GM19397 (cell line): ENCODE measurements at regions not wholly inside any gene's neighbourhood (a gene's known extent, or its start where the extent isn't known, plus 50 kb on each side); places are given as distances from the start of the nearest gene placed in this dataset.
"Not testable (repeated sequence)": the region's sequence is repeated elsewhere in the genome, so short reads cannot be mapped to it uniquely, and the experiment has no call there.

Experiments used
- ATAC-seq: cut with Tn5 transposase; IDR thresholded peaks from one replicate; pipeline ENCODE4 v1.9.1; 2021; ENCODE audit warnings: mild to moderate bottlenecking, moderate library complexity; ENCODE audit not compliant: unreplicated experiment

DNA sequence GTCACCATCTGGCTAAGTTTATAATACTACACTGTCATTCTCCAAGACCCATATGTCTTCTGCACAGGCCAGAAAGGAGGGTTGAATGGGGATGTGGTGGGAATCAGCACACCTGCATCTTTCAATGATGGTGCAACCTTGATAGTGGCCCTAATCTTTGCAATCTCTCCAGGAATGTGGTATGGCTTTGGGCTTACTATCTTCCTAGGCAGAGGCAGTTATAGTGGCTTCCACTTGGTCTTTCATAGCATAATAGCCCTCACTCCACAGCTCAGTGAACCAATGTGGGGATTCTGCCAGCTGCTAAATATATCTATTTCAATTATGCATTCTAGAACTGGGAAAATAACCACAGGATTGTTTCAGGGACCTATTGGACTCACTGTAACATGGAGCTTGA is 61.8 kb upstream of the ATP2B1 start:
- no peak for ATAC-seq

DNA sequence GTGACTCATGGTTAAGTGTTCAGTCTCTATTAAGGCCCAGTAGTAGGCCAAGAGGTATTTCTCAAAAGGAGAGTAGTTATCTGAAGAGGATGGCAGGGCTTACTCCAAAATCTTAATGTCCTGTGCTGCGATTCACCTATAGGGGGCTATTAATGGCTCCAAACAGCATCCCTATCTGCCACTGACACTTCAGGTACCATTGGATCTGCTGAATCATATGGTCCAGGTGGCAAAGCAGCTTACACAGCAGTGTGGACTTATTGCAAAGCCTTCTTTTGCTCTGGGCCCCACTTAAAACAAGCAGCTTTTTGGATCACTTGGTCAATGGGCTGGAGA is 60.8 kb upstream of the ATP2B1 start:
- ATAC-seq, result no peak

DNA sequence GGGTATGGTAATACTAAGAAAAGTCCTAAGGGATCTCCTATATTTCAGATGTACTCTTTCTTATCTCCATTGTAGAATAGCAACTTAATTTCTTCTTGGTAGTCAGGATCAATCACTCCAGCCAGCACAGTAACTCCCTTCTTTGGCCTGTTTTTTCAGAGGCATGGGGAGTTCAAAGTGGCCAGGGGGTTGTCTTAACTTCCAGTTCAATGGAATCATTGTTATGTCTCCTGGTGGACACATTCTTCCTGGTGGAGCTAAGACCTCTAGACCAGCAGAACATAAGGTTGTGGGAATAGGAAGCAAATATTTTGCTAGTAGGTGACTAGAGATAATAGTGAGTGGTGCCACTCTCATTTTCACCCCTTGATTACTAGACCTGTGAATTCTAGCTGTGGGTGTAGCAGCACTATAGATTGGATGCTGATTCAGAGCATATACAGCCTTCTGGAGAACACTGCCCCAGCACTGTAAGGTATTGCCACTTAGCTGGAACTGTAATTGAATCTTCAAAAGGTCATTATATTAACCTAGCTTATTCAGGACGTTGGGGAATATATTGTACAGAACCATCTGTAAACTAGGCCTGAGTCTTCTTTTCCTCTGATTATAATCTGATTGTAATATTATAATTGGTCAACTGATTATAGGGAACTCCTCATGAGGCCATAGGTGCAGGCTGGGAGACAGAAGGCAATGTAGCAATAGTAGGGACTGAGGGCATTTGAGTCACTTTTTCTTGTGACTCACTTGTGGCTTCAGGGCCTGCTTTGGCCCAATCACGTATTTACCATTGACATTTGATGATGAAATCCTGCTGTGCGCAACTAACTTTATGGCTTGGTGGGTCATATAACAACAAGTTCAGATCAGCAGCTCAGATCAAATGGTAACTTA is 60.2 kb upstream of the ATP2B1 start:
- ATAC-seq, result no peak

DNA sequence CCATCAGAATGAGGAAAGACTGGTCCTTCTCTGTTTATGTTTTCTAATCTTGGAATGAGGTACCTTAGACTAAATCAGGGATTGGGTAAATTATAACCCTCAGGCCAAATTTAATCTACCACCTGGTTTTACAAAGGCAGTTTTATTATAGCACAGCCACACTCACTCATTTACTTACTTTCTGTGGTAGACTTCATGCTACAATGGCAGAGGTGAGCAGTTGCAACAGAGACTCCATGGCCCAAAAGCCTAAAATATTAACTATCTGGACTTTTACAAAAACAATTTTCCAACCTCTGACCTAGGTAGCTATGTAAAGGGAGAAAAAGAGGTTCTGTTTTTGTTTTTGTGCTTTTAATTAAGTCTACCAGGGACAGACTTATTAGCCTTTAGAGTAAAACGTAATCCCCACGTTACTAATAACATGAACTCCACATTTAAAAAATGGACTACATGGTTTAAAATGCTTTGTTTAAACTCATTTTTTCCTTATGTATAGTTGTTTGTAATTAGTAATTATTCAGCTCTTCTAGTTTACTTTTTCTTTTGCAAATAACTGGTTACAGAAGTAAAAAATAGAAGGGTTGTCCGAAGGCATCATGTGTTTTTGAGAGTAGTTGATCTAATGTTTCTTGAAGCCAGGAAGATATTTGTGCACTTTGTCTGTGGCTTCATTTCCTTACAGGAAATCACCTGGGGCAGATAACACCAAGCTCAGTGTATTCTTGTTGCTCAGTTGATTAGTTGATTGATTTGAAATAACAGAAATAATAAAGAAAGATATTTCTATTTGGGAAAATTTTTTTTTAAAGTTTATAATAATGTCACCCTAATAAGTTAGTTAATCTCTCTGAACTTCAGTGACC is 57.6 kb upstream of the ATP2B1 start:
- peak; percentile 81 for ATAC-seq

DNA sequence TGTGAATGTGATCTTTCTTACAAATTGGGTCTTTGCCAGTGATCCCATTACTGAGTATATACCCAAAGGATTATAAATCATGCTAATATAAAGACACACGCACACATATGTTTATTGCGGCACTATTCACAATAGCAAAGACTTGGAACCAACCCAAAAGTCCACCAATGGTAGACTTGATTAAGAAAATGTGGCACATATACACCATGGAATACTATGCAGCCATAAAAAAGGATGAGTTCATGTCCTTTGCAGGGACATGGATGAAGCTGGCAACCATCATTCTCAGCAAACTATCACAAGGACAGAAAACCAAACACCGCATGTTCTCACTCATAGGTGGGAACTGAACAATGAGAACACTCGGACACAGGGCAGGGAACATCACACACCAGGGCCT is 55.5 kb upstream of the ATP2B1 start:
- not testable (repeated sequence) for ATAC-seq

DNA sequence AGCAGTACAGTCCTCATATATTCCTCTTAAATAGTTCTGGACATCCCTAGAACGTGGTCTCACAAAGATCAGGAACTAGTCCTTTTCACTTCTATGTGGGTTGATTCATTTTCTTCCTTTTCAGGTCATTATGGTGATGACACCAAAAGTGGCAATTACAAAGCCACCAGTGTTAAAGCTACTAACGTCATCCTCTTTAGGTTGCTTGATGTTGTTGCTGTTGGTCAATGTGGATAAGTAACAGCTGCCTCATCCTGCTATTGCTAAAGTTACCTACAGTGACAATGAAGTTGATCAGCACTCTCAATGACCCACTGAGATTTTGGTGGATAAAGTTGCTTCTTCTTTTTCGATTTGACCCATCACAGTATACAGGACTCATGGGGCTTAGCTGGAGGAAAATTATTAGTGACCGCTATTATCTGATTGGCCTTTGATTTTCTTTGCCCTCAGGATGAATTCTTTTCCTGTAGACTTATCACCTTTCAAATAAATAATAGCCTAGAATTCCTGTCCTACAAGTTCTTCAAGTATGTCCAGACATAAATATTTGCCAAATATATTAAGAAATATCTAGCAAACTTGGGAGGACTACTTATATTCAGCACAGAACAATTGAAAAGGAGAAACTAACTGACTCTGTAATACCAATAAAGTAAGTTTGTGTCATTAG is 54.0 kb upstream of the ATP2B1 start:
- no peak for ATAC-seq

DNA sequence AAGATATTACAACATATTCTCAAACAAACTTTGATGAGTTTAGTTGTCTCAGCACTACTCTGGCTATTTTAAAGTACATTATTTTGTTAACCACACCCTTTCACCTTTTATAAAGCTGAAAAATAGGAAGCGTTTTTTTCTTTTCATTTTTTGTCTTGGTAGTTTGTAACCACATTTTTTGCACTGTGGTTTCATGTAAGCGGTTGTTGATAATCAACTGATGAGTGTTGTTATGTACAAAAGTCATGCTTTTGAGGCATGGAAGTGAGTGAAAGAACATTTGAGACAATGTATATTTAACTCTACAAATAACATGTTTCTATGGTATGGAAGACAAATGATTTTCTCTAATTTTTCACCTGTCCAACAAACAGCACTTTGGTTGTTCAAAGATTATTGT is 52.1 kb upstream of the ATP2B1 start:
- ATAC-seq, result no peak
